Kidney tubule cell (primary cell): ENCODE measurements at regions not wholly inside any gene's neighbourhood (a gene's known extent, or its start where the extent isn't known, plus 50 kb on each side); places are given as distances from the start of the nearest gene placed in this dataset.
"Not testable (repeated sequence)": the region's sequence is repeated elsewhere in the genome, so short reads cannot be mapped to it uniquely, and the experiment has no call there.

Experiments
- DNase-seq: peaks from one replicate; pipeline ENCODE4 v3.0.0-alpha.2; 2018; ENCODE audit warnings: low spot score

GRCh38 chr5:163789870-163790269 lies 284.5 kb downstream of the MAT2B start:
- DNase-seq, result no peak

- DNase-seq, result no peak
Observed at GRCh38 chr5:163790497-163790896, 285.1 kb downstream of the MAT2B start.

- DNase-seq, result no peak
Observed at GRCh38 chr5:163794993-163795392, 289.6 kb downstream of the MAT2B start.

GRCh38 chr5:163807781-163808180 lies 302.4 kb downstream of the MAT2B start:
- no peak for DNase-seq

- no peak for DNase-seq
Observed at GRCh38 chr5:163809473-163809872, 304.1 kb downstream of the MAT2B start.

GRCh38 chr5:163813900-163814299 lies 308.5 kb downstream of the MAT2B start:
- DNase-seq, result no peak

GRCh38 chr5:163815240-163815791 lies 309.9 kb downstream of the MAT2B start:
- no peak for DNase-seq

- no peak for DNase-seq
Observed at GRCh38 chr5:163821142-163821541, 315.7 kb downstream of the MAT2B start.

- DNase-seq, result no peak
Observed at GRCh38 chr5:163822548-163822947, 317.1 kb downstream of the MAT2B start.

GRCh38 chr5:163825661-163826060 lies 320.2 kb downstream of the MAT2B start:
- DNase-seq, result no peak

GRCh38 chr5:163826201-163826600 lies 320.8 kb downstream of the MAT2B start:
- DNase-seq, result no peak

- no peak for DNase-seq
Observed at GRCh38 chr5:163832155-163832554, 326.7 kb downstream of the MAT2B start.

- no peak for DNase-seq
Observed at GRCh38 chr5:163838738-163839137, 333.3 kb downstream of the MAT2B start.

GRCh38 chr5:163846512-163846911 lies 341.1 kb downstream of the MAT2B start:
- no peak for DNase-seq

- no peak for DNase-seq
Observed at GRCh38 chr5:163855754-163856153, 350.3 kb downstream of the MAT2B start.

- no peak for DNase-seq
Observed at GRCh38 chr5:163861670-163862069, 356.3 kb downstream of the MAT2B start.

- no peak for DNase-seq
Observed at GRCh38 chr5:163867324-163867723, 361.9 kb downstream of the MAT2B start.

GRCh38 chr5:163867738-163868137 lies 362.3 kb downstream of the MAT2B start:
- DNase-seq, result no peak

- DNase-seq, result no peak
Observed at GRCh38 chr5:163869581-163869980, 364.2 kb downstream of the MAT2B start.

- no peak for DNase-seq
Observed at GRCh38 chr5:163870441-163870840, 365.0 kb downstream of the MAT2B start.

- no peak for DNase-seq
Observed at GRCh38 chr5:163874431-163874830, 369.0 kb downstream of the MAT2B start.

- DNase-seq, result not testable (repeated sequence)
Observed at GRCh38 chr5:163874912-163875311, 369.5 kb downstream of the MAT2B start.

GRCh38 chr5:163877865-163878264 lies 372.4 kb downstream of the MAT2B start:
- DNase-seq, result no peak

GRCh38 chr5:163878490-163878889 lies 373.1 kb downstream of the MAT2B start:
- no peak for DNase-seq

- DNase-seq, result no peak
Observed at GRCh38 chr5:163880302-163880701, 374.9 kb downstream of the MAT2B start.
